Activated CD8-positive, alpha-beta T cell treated with anti-CD3 and anti-CD28 coated beads for 36 hours (primary cell): ENCODE measurements at regions not wholly inside any gene's neighbourhood (a gene's known extent, or its start where the extent isn't known, plus 50 kb on each side); places are given as distances from the start of the nearest gene placed in this dataset.

ENCODE experiments used
- ATAC-seq: fragments of 200-7000 bp; cut with Tn5 transposase; one replicate; pipeline ENCODE4 v1.10.0; 2021; ENCODE audit warnings: mild to moderate bottlenecking, moderate library complexity
- CTCF ChIA-PET: fragments of 350-600 bp; sonication (Branson Sonifier 250); formaldehyde crosslinking; loops from one replicate; lab custom pipeline; 2021; ENCODE audit warnings: antibody characterized with exemption; lab: Charles Lee
- POLR2A ChIA-PET: fragments of 350-600 bp; sonication (Branson Sonifier 250); formaldehyde crosslinking; loops from one replicate; lab custom pipeline; 2021; ENCODE audit warnings: antibody characterized with exemption; lab: Charles Lee
- DNase-seq: peaks from one replicate; pipeline ENCODE4 v3.0.0-alpha.2; 2020
- H3K27ac Mint-ChIP-seq: one replicate; pipeline ENCODE4 v1.8.0; 2021; ENCODE audit warnings: mild to moderate bottlenecking, mixed read lengths
- H3K27me3 Mint-ChIP-seq: one replicate; pipeline ENCODE4 v1.8.0; 2021; ENCODE audit warnings: mixed read lengths
- H3K36me3 Mint-ChIP-seq: one replicate; pipeline ENCODE4 v1.8.0; 2021; ENCODE audit warnings: low read depth, mixed read lengths
- H3K4me1 Mint-ChIP-seq: one replicate; pipeline ENCODE4 v1.8.0; 2021; ENCODE audit warnings: low read depth, mixed read lengths
- H3K4me3 Mint-ChIP-seq: one replicate; pipeline ENCODE4 v1.8.0; 2021; ENCODE audit warnings: mild to moderate bottlenecking, moderate library complexity, mixed read lengths
- H3K9me3 Mint-ChIP-seq: one replicate; pipeline ENCODE4 v1.8.0; 2021; ENCODE audit warnings: mixed read lengths
- intact Hi-C: fragments of 100-400 bp; cut with micrococcal nuclease; formaldehyde crosslinking; loops from one replicate; pipeline ENCODE4 v1.10.0; 2022
- TF ChIP-seq, protein P1 (sequence below): fragments of 200-600 bp; IDR thresholded peaks from one replicate; pipeline ENCODE4 v1.8.0; 2022; ENCODE audit warnings: antibody characterized with exemption, mild to moderate bottlenecking

- CTCF ChIA-PET: no interaction called here
- intact Hi-C loops: no loop called here
- H3K36me3 Mint-ChIP-seq: no peaks in the 10 kb centered on the region
- POLR2A ChIA-PET: no interaction called here
- TF ChIP-seq, protein P1, sequence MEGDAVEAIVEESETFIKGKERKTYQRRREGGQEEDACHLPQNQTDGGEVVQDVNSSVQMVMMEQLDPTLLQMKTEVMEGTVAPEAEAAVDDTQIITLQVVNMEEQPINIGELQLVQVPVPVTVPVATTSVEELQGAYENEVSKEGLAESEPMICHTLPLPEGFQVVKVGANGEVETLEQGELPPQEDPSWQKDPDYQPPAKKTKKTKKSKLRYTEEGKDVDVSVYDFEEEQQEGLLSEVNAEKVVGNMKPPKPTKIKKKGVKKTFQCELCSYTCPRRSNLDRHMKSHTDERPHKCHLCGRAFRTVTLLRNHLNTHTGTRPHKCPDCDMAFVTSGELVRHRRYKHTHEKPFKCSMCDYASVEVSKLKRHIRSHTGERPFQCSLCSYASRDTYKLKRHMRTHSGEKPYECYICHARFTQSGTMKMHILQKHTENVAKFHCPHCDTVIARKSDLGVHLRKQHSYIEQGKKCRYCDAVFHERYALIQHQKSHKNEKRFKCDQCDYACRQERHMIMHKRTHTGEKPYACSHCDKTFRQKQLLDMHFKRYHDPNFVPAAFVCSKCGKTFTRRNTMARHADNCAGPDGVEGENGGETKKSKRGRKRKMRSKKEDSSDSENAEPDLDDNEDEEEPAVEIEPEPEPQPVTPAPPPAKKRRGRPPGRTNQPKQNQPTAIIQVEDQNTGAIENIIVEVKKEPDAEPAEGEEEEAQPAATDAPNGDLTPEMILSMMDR: no peak
- no peaks in the 10 kb centered on the region for H3K4me1 Mint-ChIP-seq
- no peak overlapping the region for H3K4me3 Mint-ChIP-seq
- H3K27ac Mint-ChIP-seq: no peak overlapping the region
- peaks cover 3% of the 10 kb centered on the region for H3K27me3 Mint-ChIP-seq
- no peaks in the 10 kb centered on the region for H3K9me3 Mint-ChIP-seq
- ATAC-seq (no peak), DNase-seq (no peak)
These were observed 284.5 kb upstream of the SEMA6D start for GRCh38 chr15:47432826-47433225.

DNA sequence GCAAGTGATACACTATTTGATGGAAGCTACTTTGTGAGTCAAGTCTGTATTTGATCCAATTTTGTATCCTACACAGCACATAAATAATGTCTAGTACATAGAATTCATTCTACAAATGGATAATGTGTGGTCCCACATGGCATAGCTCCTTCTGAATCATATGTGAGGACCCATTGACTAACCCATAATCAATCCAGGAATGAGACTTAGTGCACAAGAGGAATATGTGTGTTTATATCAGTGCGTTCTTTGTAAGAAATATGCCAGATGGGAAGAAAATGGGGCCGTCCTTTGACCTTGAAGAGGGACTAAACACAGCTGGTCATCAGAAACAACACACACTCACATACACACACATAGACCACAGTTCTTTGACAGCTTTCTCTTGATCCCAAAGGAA is 282.7 kb upstream of the SEMA6D start:
- no peak overlapping the region for H3K27ac Mint-ChIP-seq
- ATAC-seq: no peak
- no peaks in the 10 kb centered on the region for H3K36me3 Mint-ChIP-seq
- H3K9me3 Mint-ChIP-seq: peaks cover 2% of the 10 kb centered on the region
- CTCF ChIA-PET: no interaction called here
- H3K27me3 Mint-ChIP-seq: peaks cover 3% of the 10 kb centered on the region
- intact Hi-C loops: no loop called here
- no peak overlapping the region for H3K4me3 Mint-ChIP-seq
- no peak for DNase-seq
- TF ChIP-seq, protein P1: no peak
- POLR2A ChIA-PET: no interaction called here
- no peaks in the 10 kb centered on the region for H3K4me1 Mint-ChIP-seq

- Mint-ChIP-seq H3K9me3 (peaks cover 2% of the 10 kb centered on the region), H3K4me1 (no peaks in the 10 kb centered on the region), H3K4me3 (no peak overlapping the region), H3K27me3 (peaks cover 3% of the 10 kb centered on the region), H3K27ac (no peak overlapping the region), H3K36me3 (no peaks in the 10 kb centered on the region)
- no peak for ATAC-seq
- ChIA-PET CTCF (no interaction called here), POLR2A (no interaction called here)
- no peak for DNase-seq
- TF ChIP-seq, protein P1: no peak
- intact Hi-C loops: no loop called here
These were observed 279.8 kb upstream of the SEMA6D start for GRCh38 chr15:47437491-47437890.

GRCh38 chr15:47439146-47440111 is 277.9 kb upstream of the SEMA6D start:
- POLR2A ChIA-PET: no interaction called here

GRCh38 chr15:47442371-47442770 is 274.9 kb upstream of the SEMA6D start:
- POLR2A ChIA-PET: no interaction called here
- no peak overlapping the region for H3K4me3 Mint-ChIP-seq
- no peak overlapping the region for H3K27ac Mint-ChIP-seq
- TF ChIP-seq, protein P1: no peak
- intact Hi-C loops: no loop called here
- peaks cover 2% of the 10 kb centered on the region for H3K9me3 Mint-ChIP-seq
- ATAC-seq (no peak), DNase-seq (no peak)
- H3K27me3 Mint-ChIP-seq: no peaks in the 10 kb centered on the region
- H3K36me3 Mint-ChIP-seq: no peaks in the 10 kb centered on the region
- H3K4me1 Mint-ChIP-seq: no peaks in the 10 kb centered on the region
- CTCF ChIA-PET: no interaction called here

More at GRCh38 chr15:47439146-47440111, 277.9 kb upstream of the SEMA6D start:
- Mint-ChIP-seq H3K4me1 (no peaks in the 10 kb centered on the region), H3K4me3 (no peak overlapping the region), H3K9me3 (peaks cover 2% of the 10 kb centered on the region), H3K27me3 (no peaks in the 10 kb centered on the region), H3K36me3 (no peaks in the 10 kb centered on the region), H3K27ac (no peak overlapping the region)
- intact Hi-C loops: no loop called here
- CTCF ChIA-PET: interaction anchor here (1.2 kb wide), 1 partner anchor 272 kb away, joined by 3 read pairs; no protein-coding TSS in a partner anchor
- TF ChIP-seq, protein P1: no peak
- ATAC-seq (no peak), DNase-seq (no peak)
